Glutamatergic neuron (in vitro differentiated cells): ENCODE measurements at regions not wholly inside any gene's neighbourhood (a gene's known extent, or its start where the extent isn't known, plus 50 kb on each side); places are given as distances from the start of the nearest gene placed in this dataset.
"Not testable (repeated sequence)": the region's sequence is repeated elsewhere in the genome, so short reads cannot be mapped to it uniquely, and the experiment has no call there.

Source experiments
- DNase-seq: peaks from one replicate; pipeline ENCODE4 v3.0.0; 2022
- H3K27ac Mint-ChIP-seq: one replicate; pipeline ENCODE4 v1.8.0; 2020; ENCODE audit warnings: mild to moderate bottlenecking, mixed read lengths, inconsistent platforms; ENCODE audit not compliant: unreplicated experiment
- H3K27me3 Mint-ChIP-seq: one replicate; pipeline ENCODE4 v1.8.0; 2020; ENCODE audit warnings: mild to moderate bottlenecking, moderate library complexity, mixed read lengths, inconsistent platforms; ENCODE audit not compliant: unreplicated experiment
- H3K36me3 Mint-ChIP-seq: one replicate; pipeline ENCODE4 v1.8.0; 2020; ENCODE audit warnings: mild to moderate bottlenecking, mixed read lengths, inconsistent platforms; ENCODE audit not compliant: unreplicated experiment
- H3K4me1 Mint-ChIP-seq: one replicate; pipeline ENCODE4 v1.8.0; 2020; ENCODE audit warnings: mild to moderate bottlenecking, low read depth, mixed read lengths, inconsistent platforms; ENCODE audit not compliant: unreplicated experiment
- H3K4me3 Mint-ChIP-seq: one replicate; pipeline ENCODE4 v1.8.0; 2020; ENCODE audit warnings: mild to moderate bottlenecking, mixed read lengths, inconsistent platforms; ENCODE audit not compliant: unreplicated experiment
- H3K9me3 Mint-ChIP-seq: one replicate; pipeline ENCODE4 v1.8.0; 2020; ENCODE audit warnings: mild to moderate bottlenecking, moderate library complexity, mixed read lengths, inconsistent platforms; ENCODE audit not compliant: unreplicated experiment
- CTCF ChIP-seq: fragments of 200-600 bp; sonication (generic); IDR thresholded peaks from one replicate; pipeline ENCODE4 v1.5.0; 2021; ENCODE audit not compliant: partially characterized antibody, unreplicated experiment

- TF ChIP-seq CTCF, result no peak
- Mint-ChIP-seq H3K27ac (no peak overlapping the region), H3K9me3 (peaks cover 2% of the 10 kb centered on the region), H3K36me3 (no peaks in the 10 kb centered on the region), H3K4me3 (no peak overlapping the region), H3K4me1 (peaks cover 3% of the 10 kb centered on the region), H3K27me3 (no peaks in the 10 kb centered on the region)
- DNase-seq, result no peak
Observed at GRCh38 chr5:118111956-118112355, 876.4 kb downstream of the DTWD2 start.

- H3K4me1 Mint-ChIP-seq, H3K27me3 Mint-ChIP-seq, H3K9me3 Mint-ChIP-seq, H3K4me3 Mint-ChIP-seq, H3K36me3 Mint-ChIP-seq: not testable (repeated sequence)
- peak overlapping the region; percentile 57 for H3K27ac Mint-ChIP-seq
- DNase-seq, result peak; percentile 21
Observed at GRCh38 chr5:118107246-118107645, 881.1 kb downstream of the DTWD2 start.

DNA sequence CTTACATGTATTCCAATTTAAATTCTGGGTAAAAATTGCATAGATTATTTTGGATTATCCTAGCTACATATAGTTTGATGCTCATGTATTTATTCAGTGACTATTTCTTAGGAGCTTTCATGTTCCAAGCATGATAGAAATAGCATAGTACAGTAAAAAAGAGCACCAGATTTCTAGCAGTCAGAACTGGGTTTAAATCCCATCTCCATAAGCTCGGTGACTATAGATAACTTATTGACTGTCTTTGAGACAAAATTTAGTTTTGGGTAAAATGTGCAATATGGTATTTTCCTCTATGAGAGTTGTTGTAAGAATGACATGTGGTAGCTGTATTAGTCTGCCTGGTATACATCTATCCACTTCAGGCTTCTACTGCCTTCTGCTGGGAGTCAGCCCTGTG lies 889.6 kb downstream of the DTWD2 start:
- no peak for DNase-seq
- TF ChIP-seq CTCF, result no peak
- no peak overlapping the region for H3K4me3 Mint-ChIP-seq
- peaks cover 12% of the 10 kb centered on the region for H3K4me1 Mint-ChIP-seq
- H3K36me3 Mint-ChIP-seq, result no peaks in the 10 kb centered on the region
- H3K9me3 Mint-ChIP-seq, result no peaks in the 10 kb centered on the region
- no peaks in the 10 kb centered on the region for H3K27me3 Mint-ChIP-seq
- no peak overlapping the region for H3K27ac Mint-ChIP-seq

DNA sequence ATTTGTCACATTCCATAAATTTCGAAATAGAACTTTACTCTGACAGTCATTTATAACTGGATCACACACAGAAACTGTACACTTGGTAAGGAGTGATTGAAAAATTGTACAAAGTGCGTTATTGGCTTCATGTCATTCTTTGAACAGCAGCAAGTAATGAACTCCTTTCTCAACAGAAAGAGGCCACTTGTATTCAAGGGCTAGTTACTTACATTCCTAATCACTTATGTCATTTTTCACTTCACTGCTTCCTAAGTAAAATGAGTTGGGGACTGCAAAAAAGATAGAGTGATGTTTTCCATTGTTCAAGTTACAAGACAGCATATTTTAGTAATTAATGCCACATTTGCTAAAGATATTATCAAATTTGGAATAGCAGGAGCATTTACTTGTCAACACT lies 893.2 kb downstream of the DTWD2 start:
- H3K27ac Mint-ChIP-seq, result no peak overlapping the region
- H3K4me1 Mint-ChIP-seq, result peaks cover 12% of the 10 kb centered on the region
- no peak for TF ChIP-seq CTCF
- H3K4me3 Mint-ChIP-seq, result no peak overlapping the region
- no peak for DNase-seq
- H3K36me3 Mint-ChIP-seq, result no peaks in the 10 kb centered on the region
- no peaks in the 10 kb centered on the region for H3K27me3 Mint-ChIP-seq
- H3K9me3 Mint-ChIP-seq, result peaks cover 2% of the 10 kb centered on the region

GRCh38 chr5:118088448-118088847 lies 899.9 kb downstream of the DTWD2 start:
- H3K27me3 Mint-ChIP-seq, result no peaks in the 10 kb centered on the region
- no peak for TF ChIP-seq CTCF
- DNase-seq, result no peak
- H3K36me3 Mint-ChIP-seq, result no peaks in the 10 kb centered on the region
- no peaks in the 10 kb centered on the region for H3K4me1 Mint-ChIP-seq
- H3K4me3 Mint-ChIP-seq, result no peak overlapping the region
- no peak overlapping the region for H3K27ac Mint-ChIP-seq
- H3K9me3 Mint-ChIP-seq, result peaks cover 1% of the 10 kb centered on the region

DNA sequence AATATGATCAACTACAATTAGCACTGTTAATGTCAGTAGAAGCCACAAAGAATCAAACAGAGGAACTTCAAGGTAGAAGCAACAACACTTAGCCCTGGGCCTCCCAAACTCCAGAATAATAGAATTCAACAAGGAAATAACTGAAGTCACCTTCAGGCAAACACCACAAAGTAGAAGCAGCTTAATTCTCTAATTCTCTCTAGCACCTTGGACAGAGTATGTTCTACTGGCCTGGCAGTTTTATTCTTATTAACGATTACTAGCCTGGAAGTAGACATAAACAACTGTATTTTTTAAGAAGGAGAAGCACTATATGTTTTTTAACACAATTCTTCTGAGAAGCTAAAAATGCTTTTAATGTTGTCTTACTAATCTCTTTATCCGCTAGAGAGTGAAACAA lies 911.9 kb downstream of the DTWD2 start:
- no peaks in the 10 kb centered on the region for H3K27me3 Mint-ChIP-seq
- H3K9me3 Mint-ChIP-seq, result no peaks in the 10 kb centered on the region
- TF ChIP-seq CTCF, result no peak
- no peaks in the 10 kb centered on the region for H3K36me3 Mint-ChIP-seq
- H3K4me1 Mint-ChIP-seq, result peaks cover 1% of the 10 kb centered on the region
- no peak overlapping the region for H3K4me3 Mint-ChIP-seq
- DNase-seq, result no peak
- H3K27ac Mint-ChIP-seq, result no peak overlapping the region
